Endothelial cell of umbilical vein (primary cell): ENCODE measurements at regions not wholly inside any gene's neighbourhood (a gene's known extent, or its start where the extent isn't known, plus 50 kb on each side); places are given as distances from the start of the nearest gene placed in this dataset.

ENCODE experiments used
- BruUV-seq: library from RNA; stranded (reverse); fragments of 400-500 nt; replicated peaks from 2 replicates; lab custom pipeline; 2021; lab: Mats Ljungman, UMichigan
- CTCF ChIA-PET: fragments of 300-600, 350-600 bp; sonication (Branson Sonifier 250); formaldehyde crosslinking; loops from one replicate; lab custom pipeline; 2021; ENCODE audit warnings: antibody characterized with exemption, inconsistent platforms; lab: Charles Lee
- POLR2A ChIA-PET: fragments of 300-600, 350-600 bp; sonication (Branson Sonifier 250); formaldehyde crosslinking; loops from one replicate; lab custom pipeline; 2021; ENCODE audit warnings: antibody characterized with exemption, inconsistent platforms; lab: Charles Lee
- DNase-seq: peaks from one replicate; pipeline ENCODE4 v3.0.0-alpha.2; 2011; ENCODE audit warnings: low read depth, low spot score
- FAIRE-seq: peaks from 2 replicates; lab custom pipeline; 2011; peaks lifted over from hg19 to GRCh38; lab: Jason Lieb, UNC
- H2AFZ ChIP-seq: 2 replicates; pipeline ENCODE4 v1.6.0; 2012; ENCODE audit warnings: low read depth, low read length, control low read depth, inconsistent platforms
- H3K27ac ChIP-seq: 2 replicates; pipeline ENCODE4 v1.5.1; 2011; ENCODE audit warnings: low read depth, mild to moderate bottlenecking, control low read depth, low read length, moderate library complexity; ENCODE audit not compliant: insufficient read depth
- H3K27me3 ChIP-seq, 2 experiments: 2 replicates each; pipeline versions ENCODE4 v1.6.0 to v1.6.1; 2011; ENCODE audit warnings: low read length in 2 of 2, mixed read lengths in 1 of 2; ENCODE audit not compliant: control insufficient read depth in 2 of 2, insufficient read depth in 2 of 2
- H3K36me3 ChIP-seq, 2 experiments: 2 replicates in 1 of 2; 3 replicates in 1 of 2; pipeline ENCODE4 v1.5.1; 2011; ENCODE audit warnings: low read length in 2 of 2, mild to moderate bottlenecking in 1 of 2, moderate library complexity in 1 of 2; ENCODE audit not compliant: control insufficient read depth in 2 of 2, insufficient read depth in 2 of 2; ENCODE audit errors: extremely low read depth in 1 of 2
- H3K4me1 ChIP-seq: 3 replicates; pipeline ENCODE4 v1.5.1; 2011; ENCODE audit warnings: mild to moderate bottlenecking, low read length; ENCODE audit not compliant: control insufficient read depth, insufficient read depth; ENCODE audit errors: extremely low read depth
- H3K4me2 ChIP-seq: 2 replicates; pipeline ENCODE4 v1.6.1; 2011; ENCODE audit warnings: low read length, control low read depth, mixed read lengths; ENCODE audit not compliant: insufficient read depth
- H3K4me3 ChIP-seq, 3 experiments: fragments of 200-600 bp in 1 of 3; sonication (generic), shearing (Covaris generic) in 1 of 3; replicated peaks in 1 of 3; 2 replicates each; pipeline ENCODE4 v1.5.1; 2011 to 2016; ENCODE audit warnings: control low read depth in 3 of 3, low read length in 3 of 3, mild to moderate bottlenecking in 2 of 3, inconsistent platforms in 1 of 3, low read depth in 1 of 3, moderate library complexity in 1 of 3; ENCODE audit not compliant: insufficient read depth in 1 of 3
- H3K79me2 ChIP-seq: 2 replicates; pipeline ENCODE4 v1.6.0; 2012; ENCODE audit warnings: low read length, inconsistent platforms; ENCODE audit not compliant: control insufficient read depth, insufficient read depth
- H3K9ac ChIP-seq: replicated peaks from 2 replicates; pipeline ENCODE3; 2011; ENCODE audit warnings: low read length, control low read depth; ENCODE audit not compliant: insufficient read depth; ENCODE audit errors: extremely low read depth
- H3K9me1 ChIP-seq: replicated peaks from 3 replicates; pipeline ENCODE4 v1.6.0; 2011; ENCODE audit warnings: mild to moderate bottlenecking, low read length; ENCODE audit not compliant: control insufficient read depth, insufficient read depth; ENCODE audit errors: extremely low read depth
- H3K9me3 ChIP-seq: replicated peaks from 2 replicates; pipeline ENCODE4 v1.5.1; 2012; ENCODE audit warnings: low read length, inconsistent platforms; ENCODE audit not compliant: control insufficient read depth, insufficient read depth
- H4K20me1 ChIP-seq: replicated peaks from 2 replicates; pipeline ENCODE3; 2011; ENCODE audit warnings: mild to moderate bottlenecking, low read length; ENCODE audit not compliant: control insufficient read depth, insufficient read depth; ENCODE audit errors: extremely low read depth
- CTCF ChIP-seq, 2 donors: IDR thresholded peaks; 1 replicate in 1 of 2; 2 replicates in 1 of 2; pipeline ENCODE4 v1.5.1; 2011; ENCODE audit warnings: low read length in 2 of 2, mild to moderate bottlenecking in 2 of 2, moderate library complexity in 2 of 2, control low read depth in 1 of 2, inconsistent platforms in 1 of 2, low read depth in 1 of 2; ENCODE audit not compliant: insufficient read depth in 1 of 2; ENCODE audit errors: extremely low read depth in 1 of 2
- EZH2 ChIP-seq: IDR thresholded peaks from 2 replicates; pipeline ENCODE4 v1.6.1; 2012; ENCODE audit warnings: borderline replicate concordance, low read depth, mild to moderate bottlenecking, moderate library complexity, low read length, inconsistent platforms; ENCODE audit not compliant: severe bottlenecking
- FOS ChIP-seq: IDR thresholded peaks from 2 replicates; pipeline ENCODE4 v1.6.1; 2011; ENCODE audit warnings: mild to moderate bottlenecking, low read length, moderate library complexity, borderline replicate concordance; ENCODE audit not compliant: insufficient read depth
- GATA2 ChIP-seq: IDR thresholded peaks from 2 replicates; pipeline ENCODE4 v1.7.0; 2011; ENCODE audit warnings: low read depth, mild to moderate bottlenecking, moderate library complexity, mixed read lengths, low read length; ENCODE audit not compliant: insufficient read length, insufficient read depth
- JUN ChIP-seq: IDR thresholded peaks from 2 replicates; pipeline ENCODE4 v1.6.1; 2011; ENCODE audit warnings: borderline replicate concordance, low read depth; ENCODE audit not compliant: insufficient read length, insufficient read depth
- MYC ChIP-seq: IDR thresholded peaks from one replicate; pipeline ENCODE4 v1.6.1; 2011; ENCODE audit warnings: mild to moderate bottlenecking, low read depth, low read length
- POLR2A ChIP-seq: IDR thresholded peaks from 2 replicates; pipeline ENCODE4 v1.6.1; 2012; ENCODE audit warnings: low read depth, mild to moderate bottlenecking, control low read depth, low read length
- POLR2AphosphoS5 ChIP-seq: IDR thresholded peaks from 2 replicates; pipeline ENCODE4 v1.6.1; 2012; ENCODE audit warnings: low read depth, mild to moderate bottlenecking, control low read depth, low read length, moderate library complexity; ENCODE audit not compliant: insufficient read depth
- dilution Hi-C: fragments of 300-500 bp; cut with MboI; formaldehyde crosslinking; loops from one replicate; pipeline ENCODE4 v1.15.0; 2019; ENCODE audit warnings: low sequenced_read_pairs; ENCODE audit not compliant: extremely low pct_ligation_motif_present
- intact Hi-C: fragments of 100-400 bp; cut with micrococcal nuclease; formaldehyde crosslinking; loops from one replicate; pipeline ENCODE4 v1.10.0; 2022
- TF ChIP-seq, protein P1 (sequence below): IDR thresholded peaks from 2 replicates; pipeline ENCODE4 v1.6.1; 2011; ENCODE audit not compliant: insufficient read depth, insufficient read length

GRCh38 chr16:73891129-73891542 lies 405.5 kb upstream of the PSMD7 start:
- Histone ChIP-seq H3K9ac (no peak overlapping the region), H3K27me3 (no peaks in the 10 kb centered on the region), H3K4me1 (no peaks in the 10 kb centered on the region), H3K9me3 (no peaks in the 10 kb centered on the region), H4K20me1 (no peaks in the 10 kb centered on the region), H2AFZ (no peak overlapping the region), H3K4me2 (no peak overlapping the region), H3K36me3 (no peaks in the 10 kb centered on the region), H3K9me1 (no peaks in the 10 kb centered on the region), H3K79me2 (no peaks in the 10 kb centered on the region), H3K4me3 (no peak overlapping the region), H3K27ac (no peak overlapping the region)
- DNase-seq, result no peak
- FAIRE-seq, result no peak
- CTCF ChIA-PET, result interaction anchor here (0.7 to 1.2 kb wide), 2 partner anchors 10 to 40 kb away, joined by 3 read pairs; no protein-coding TSS in a partner anchor
- no TSS peak for BruUV-seq
- dilution Hi-C loops (no loop called here), intact Hi-C loops (no loop called here)
- POLR2A ChIA-PET, result no interaction called here
- TF ChIP-seq GATA2, result no peak
- TF ChIP-seq MYC, result no peak
- no peak for TF ChIP-seq EZH2
- TF ChIP-seq POLR2A, result no peak
- no peak for TF ChIP-seq POLR2AphosphoS5
- TF ChIP-seq FOS, result no peak
- TF ChIP-seq, protein P1, sequence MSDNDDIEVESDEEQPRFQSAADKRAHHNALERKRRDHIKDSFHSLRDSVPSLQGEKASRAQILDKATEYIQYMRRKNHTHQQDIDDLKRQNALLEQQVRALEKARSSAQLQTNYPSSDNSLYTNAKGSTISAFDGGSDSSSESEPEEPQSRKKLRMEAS, result no peak
- TF ChIP-seq JUN, result no peak
- TF ChIP-seq CTCF (IDR thresholded peaks at IDR 0.05; ENCODE audit: extremely low read depth in 1 of 2, insufficient read depth in 1 of 2, low read depth in 1 of 2, low read length in 2 of 2), result no peak
